Right renal cortex interstitium (tissue), 3 donors: ENCODE measurements at regions not wholly inside any gene's neighbourhood (a gene's known extent, or its start where the extent isn't known, plus 50 kb on each side); places are given as distances from the start of the nearest gene placed in this dataset.

Experiments used
- DNase-seq, 3 donors: peaks; one replicate each; pipeline ENCODE4 v3.0.0-alpha.2; 2013; ENCODE audit warnings: low read depth in 3 of 3, low spot score in 2 of 3

- DNase-seq = peak; percentile 6 to 10 (median 6)
Measured at GRCh38 chr2:162890690-162891311, 52.2 kb upstream of the KCNH7 start.

- DNase-seq = no peak
Measured at GRCh38 chr2:162888652-162889051, 50.1 kb upstream of the KCNH7 start.
